Right renal pelvis (tissue), 4 donors: ENCODE measurements at regions not wholly inside any gene's neighbourhood (a gene's known extent, or its start where the extent isn't known, plus 50 kb on each side); places are given as distances from the start of the nearest gene placed in this dataset.
"Not testable (repeated sequence)": the region's sequence is repeated elsewhere in the genome, so short reads cannot be mapped to it uniquely, and the experiment has no call there.

Experiments
- DNase-seq, 4 donors: peaks; one replicate each; pipeline ENCODE4 v3.0.0-alpha.2; 2013; ENCODE audit warnings: low read depth in 4 of 4, low spot score in 3 of 4, missing footprints in 1 of 4

GRCh38 chr5:105695941-105696340, 1974.8 kb downstream of the EFNA5 start:
- no peak for DNase-seq

- no peak for DNase-seq
Measured at GRCh38 chr5:105689596-105689995, 1981.1 kb downstream of the EFNA5 start.

GRCh38 chr5:105688227-105688792, 1982.4 kb downstream of the EFNA5 start:
- DNase-seq: no peak

GRCh38 chr5:105687493-105687892, 1983.2 kb downstream of the EFNA5 start:
- no peak for DNase-seq

- DNase-seq: no peak
Measured at GRCh38 chr5:105685884-105686283, 1984.9 kb downstream of the EFNA5 start.

GRCh38 chr5:105684799-105685198, 1985.9 kb downstream of the EFNA5 start:
- DNase-seq: no peak

- no peak for DNase-seq
Measured at GRCh38 chr5:105680858-105681475, 1989.8 kb downstream of the EFNA5 start.

GRCh38 chr5:105677291-105677690, 1993.4 kb downstream of the EFNA5 start:
- no peak for DNase-seq

GRCh38 chr5:105670596-105670995, 2000.1 kb downstream of the EFNA5 start:
- DNase-seq: no peak

- DNase-seq: no peak
Measured at GRCh38 chr5:105663671-105664070, 2007.1 kb downstream of the EFNA5 start.

- no peak for DNase-seq
Measured at GRCh38 chr5:105659396-105659795, 2011.3 kb downstream of the EFNA5 start.

- no peak for DNase-seq
Measured at GRCh38 chr5:105640328-105640727, 2030.4 kb downstream of the EFNA5 start.

GRCh38 chr5:105639511-105639910, 2031.2 kb downstream of the EFNA5 start:
- no peak for DNase-seq

- no peak for DNase-seq
Measured at GRCh38 chr5:105639068-105639467, 2031.7 kb downstream of the EFNA5 start.

- DNase-seq: no peak
Measured at GRCh38 chr5:105638437-105638836, 2032.3 kb downstream of the EFNA5 start.

- DNase-seq: no peak
Measured at GRCh38 chr5:105632043-105632442, 2038.7 kb downstream of the EFNA5 start.

- DNase-seq: no peak
Measured at GRCh38 chr5:105630803-105631202, 2039.9 kb downstream of the EFNA5 start.

GRCh38 chr5:105619725-105620124, 2051.0 kb downstream of the EFNA5 start:
- DNase-seq: no peak

- DNase-seq: no peak
Measured at GRCh38 chr5:105617436-105618215, 2053.1 kb downstream of the EFNA5 start.

- DNase-seq: no peak
Measured at GRCh38 chr5:105616599-105616998, 2054.0 kb upstream of the NUDT12 start.

- not testable (repeated sequence) for DNase-seq
Measured at GRCh38 chr5:105602406-105602805, 2039.8 kb upstream of the NUDT12 start.
